ENCODE measurements at regions not wholly inside any gene's neighbourhood (a gene's known extent, or its start where the extent isn't known, plus 50 kb on each side); places are given as distances from the start of the nearest gene placed in this dataset.
A peak's percentile ranks its signal among the peaks of the same experiment; 100 is the strongest.

DNA sequence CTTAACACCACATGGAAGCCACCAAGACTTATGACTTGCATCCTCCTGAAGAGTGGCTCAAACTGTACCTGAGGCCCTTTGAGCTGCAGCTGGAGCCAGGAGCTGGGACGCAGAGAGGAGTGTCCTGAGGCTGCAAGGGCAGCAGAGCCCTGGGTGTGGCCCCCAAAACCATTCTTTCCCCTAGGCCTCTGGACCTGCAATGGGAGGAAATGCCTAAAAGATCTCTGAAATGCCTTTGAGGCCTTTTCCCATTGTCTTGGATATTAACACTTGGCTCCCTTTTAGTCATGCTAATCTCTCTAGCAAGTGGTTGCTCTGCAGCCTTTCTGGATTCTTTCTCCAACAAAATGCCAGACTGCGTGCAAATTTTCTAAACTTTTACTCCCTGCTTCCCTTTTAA lies 156.1 kb downstream of the SLC38A4 start:
- no peak for DNase-seq (ENCODE audit: low read depth)
- H3K4me3 ChIP-seq (ENCODE audit: low read depth, low read length) = no peak overlapping the region
- TF ChIP-seq, protein P1, sequence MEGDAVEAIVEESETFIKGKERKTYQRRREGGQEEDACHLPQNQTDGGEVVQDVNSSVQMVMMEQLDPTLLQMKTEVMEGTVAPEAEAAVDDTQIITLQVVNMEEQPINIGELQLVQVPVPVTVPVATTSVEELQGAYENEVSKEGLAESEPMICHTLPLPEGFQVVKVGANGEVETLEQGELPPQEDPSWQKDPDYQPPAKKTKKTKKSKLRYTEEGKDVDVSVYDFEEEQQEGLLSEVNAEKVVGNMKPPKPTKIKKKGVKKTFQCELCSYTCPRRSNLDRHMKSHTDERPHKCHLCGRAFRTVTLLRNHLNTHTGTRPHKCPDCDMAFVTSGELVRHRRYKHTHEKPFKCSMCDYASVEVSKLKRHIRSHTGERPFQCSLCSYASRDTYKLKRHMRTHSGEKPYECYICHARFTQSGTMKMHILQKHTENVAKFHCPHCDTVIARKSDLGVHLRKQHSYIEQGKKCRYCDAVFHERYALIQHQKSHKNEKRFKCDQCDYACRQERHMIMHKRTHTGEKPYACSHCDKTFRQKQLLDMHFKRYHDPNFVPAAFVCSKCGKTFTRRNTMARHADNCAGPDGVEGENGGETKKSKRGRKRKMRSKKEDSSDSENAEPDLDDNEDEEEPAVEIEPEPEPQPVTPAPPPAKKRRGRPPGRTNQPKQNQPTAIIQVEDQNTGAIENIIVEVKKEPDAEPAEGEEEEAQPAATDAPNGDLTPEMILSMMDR (IDR thresholded peaks at IDR 0.05; ENCODE audit: insufficient read depth, low read length, severe bottlenecking) = no peak
- FAIRE-seq = no peak
- no peaks in the 10 kb centered on the region for H3K27me3 ChIP-seq (ENCODE audit: control insufficient read depth, insufficient read depth, low read length)
- no peaks in the 10 kb centered on the region for H3K36me3 ChIP-seq (ENCODE audit: control insufficient read depth, insufficient read depth, low read length)

DNA sequence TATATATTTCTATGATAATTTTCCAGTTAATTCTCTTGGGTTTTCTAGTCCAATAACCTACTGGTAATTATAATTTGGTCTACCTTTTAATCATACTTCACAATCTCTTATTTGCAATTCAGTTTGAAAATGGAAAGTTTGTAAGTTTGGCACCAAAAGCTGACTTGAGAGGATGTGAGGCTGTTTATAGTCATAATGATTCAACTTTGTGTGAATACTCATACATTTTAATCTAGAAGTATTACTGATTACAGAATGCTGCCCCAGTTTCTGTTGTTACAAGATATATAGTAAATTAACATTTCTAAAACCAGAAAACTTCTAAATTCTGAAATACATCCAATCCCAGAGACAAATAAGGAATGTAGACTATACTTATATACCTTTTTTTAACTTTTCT lies 158.2 kb downstream of the SLC38A4 start:
- TF ChIP-seq, protein P1 (IDR thresholded peaks at IDR 0.05; ENCODE audit: insufficient read depth, low read length, severe bottlenecking) = no peak
- FAIRE-seq = no peak
- H3K36me3 ChIP-seq (ENCODE audit: control insufficient read depth, insufficient read depth, low read length) = no peaks in the 10 kb centered on the region
- no peaks in the 10 kb centered on the region for H3K27me3 ChIP-seq (ENCODE audit: control insufficient read depth, insufficient read depth, low read length)
- DNase-seq (ENCODE audit: low read depth) = peak; percentile 79
- H3K4me3 ChIP-seq (ENCODE audit: low read depth, low read length) = no peak overlapping the region

DNA sequence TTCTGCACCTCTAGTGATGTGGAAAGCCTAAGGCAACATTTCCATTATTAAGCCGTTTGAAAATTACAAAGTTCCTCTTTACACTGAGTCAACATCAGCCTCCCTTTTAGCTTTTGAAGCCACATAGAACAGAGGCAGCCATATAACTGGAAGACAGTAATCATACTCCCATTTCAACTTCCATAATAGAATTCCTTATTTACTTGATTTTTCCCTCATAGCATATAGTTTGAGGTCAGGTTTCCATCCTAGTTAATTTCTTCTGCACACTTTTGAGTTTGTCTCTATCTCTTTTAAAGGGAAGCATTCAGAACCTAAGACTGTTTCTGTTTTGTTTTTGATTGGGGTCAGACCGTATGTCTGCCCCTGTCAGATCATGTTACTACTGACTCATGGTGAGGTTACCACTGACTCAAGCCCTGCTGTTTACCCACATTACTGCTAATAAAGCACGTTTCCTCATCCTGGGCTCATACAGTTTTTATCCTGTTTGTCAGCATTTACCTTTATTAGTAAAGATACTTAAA lies 161.0 kb downstream of the SLC38A4 start:
- H3K27me3 ChIP-seq (ENCODE audit: control insufficient read depth, insufficient read depth, low read length) = no peaks in the 10 kb centered on the region
- FAIRE-seq = no peak
- H3K4me3 ChIP-seq (ENCODE audit: low read depth, low read length) = no peak overlapping the region
- TF ChIP-seq, protein P1 (IDR thresholded peaks at IDR 0.05; ENCODE audit: insufficient read depth, low read length, severe bottlenecking) = no peak
- H3K36me3 ChIP-seq (ENCODE audit: control insufficient read depth, insufficient read depth, low read length) = no peaks in the 10 kb centered on the region
- peak; percentile 98 for DNase-seq (ENCODE audit: low read depth)

DNA sequence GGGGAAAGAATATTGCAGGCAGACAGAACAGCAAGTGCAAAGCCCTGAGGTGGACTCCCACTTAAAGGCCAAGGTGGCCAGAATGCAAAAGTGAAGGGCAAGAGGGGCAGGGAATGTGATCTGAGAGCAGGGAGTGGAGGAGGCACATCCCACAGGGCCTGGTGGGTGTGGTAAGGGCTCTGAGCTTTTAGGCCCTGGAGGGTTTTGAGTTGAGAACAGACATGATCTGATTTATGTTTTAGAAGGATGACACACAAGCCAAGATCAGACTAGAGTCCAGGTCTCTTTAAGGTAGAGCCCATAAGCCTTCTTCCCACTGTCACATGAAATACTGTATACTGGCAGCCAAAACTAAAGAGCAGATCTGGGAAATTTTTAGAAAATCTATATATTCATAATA lies 162.5 kb downstream of the SLC38A4 start:
- H3K4me3 ChIP-seq (ENCODE audit: low read depth, low read length) = no peak overlapping the region
- peak; percentile 66 for DNase-seq (ENCODE audit: low read depth)
- H3K27me3 ChIP-seq (ENCODE audit: control insufficient read depth, insufficient read depth, low read length) = no peaks in the 10 kb centered on the region
- no peaks in the 10 kb centered on the region for H3K36me3 ChIP-seq (ENCODE audit: control insufficient read depth, insufficient read depth, low read length)
- TF ChIP-seq, protein P1 (IDR thresholded peaks at IDR 0.05; ENCODE audit: insufficient read depth, low read length, severe bottlenecking) = no peak
- no peak for FAIRE-seq

DNA sequence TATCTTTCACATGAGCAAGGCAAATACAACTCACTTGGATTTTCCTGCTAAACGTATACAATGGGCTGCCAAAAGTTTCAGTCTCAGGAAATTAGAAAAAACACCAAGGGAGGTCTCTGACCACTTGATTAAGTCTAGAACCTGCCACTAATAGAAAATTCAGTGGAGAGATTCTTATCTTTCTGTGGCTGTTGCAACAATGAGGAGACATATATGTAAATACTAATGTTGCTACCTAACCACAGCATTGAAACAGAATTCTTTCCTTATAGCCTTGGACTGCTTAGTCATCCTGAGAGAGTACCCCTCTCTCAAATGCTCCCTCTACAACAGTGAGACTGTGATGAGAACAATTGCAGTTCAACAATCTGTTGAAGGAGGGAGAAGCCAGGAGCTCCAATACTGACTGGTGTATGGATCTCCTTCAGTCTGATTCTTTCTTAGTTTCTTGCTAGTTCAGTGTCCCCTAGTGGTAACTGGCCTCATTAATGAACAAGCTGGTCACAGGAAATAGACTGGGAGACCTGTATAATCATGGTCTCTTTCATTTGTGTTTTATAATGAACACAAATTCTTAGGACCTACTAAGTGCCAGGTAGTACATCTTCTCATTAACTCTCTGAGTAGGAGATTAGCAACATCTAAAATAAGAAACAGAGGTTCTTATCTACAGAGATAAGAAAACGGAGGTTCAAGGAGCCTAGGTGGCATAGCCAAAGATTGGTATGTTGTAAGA lies 164.5 kb downstream of the SLC38A4 start:
- Histone ChIP-seq H3K4me3 (ENCODE audit: low read depth, low read length) (no peak overlapping the region), H3K36me3 (ENCODE audit: control insufficient read depth, insufficient read depth, low read length) (no peaks in the 10 kb centered on the region), H3K27me3 (ENCODE audit: control insufficient read depth, insufficient read depth, low read length) (no peaks in the 10 kb centered on the region)
- FAIRE-seq (no peak), DNase-seq (ENCODE audit: low read depth) (peak; percentile 89)
- TF ChIP-seq, protein P1 (IDR thresholded peaks at IDR 0.05; ENCODE audit: insufficient read depth, low read length, severe bottlenecking) = peak; percentile 64

DNA sequence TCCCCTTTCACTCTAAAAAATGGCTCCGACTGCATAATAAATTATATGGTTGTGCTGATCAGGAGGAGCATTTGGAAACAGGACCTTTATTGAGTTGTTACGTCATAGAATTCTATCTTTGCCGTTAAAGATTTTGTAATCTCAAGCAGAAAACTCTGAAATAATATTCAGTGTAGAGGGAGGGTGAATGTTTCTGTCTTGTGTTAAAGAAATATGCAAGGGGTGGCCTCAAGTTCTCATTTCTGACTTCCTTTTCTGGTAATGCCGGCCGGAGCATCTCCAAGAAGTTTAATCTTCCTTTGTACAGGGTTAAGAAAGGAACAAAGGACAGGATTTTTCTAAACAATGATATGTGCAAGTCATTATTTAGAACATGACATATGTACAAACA lies 165.1 kb downstream of the SLC38A4 start:
- no peaks in the 10 kb centered on the region for H3K27me3 ChIP-seq (ENCODE audit: control insufficient read depth, insufficient read depth, low read length)
- H3K36me3 ChIP-seq (ENCODE audit: control insufficient read depth, insufficient read depth, low read length) = no peaks in the 10 kb centered on the region
- DNase-seq (ENCODE audit: low read depth) = no peak
- TF ChIP-seq, protein P1 (IDR thresholded peaks at IDR 0.05; ENCODE audit: insufficient read depth, low read length, severe bottlenecking) = no peak
- no peak overlapping the region for H3K4me3 ChIP-seq (ENCODE audit: low read depth, low read length)
- FAIRE-seq = no peak

Data from bronchial epithelial cell (primary cell).